Stimulated activated CD4-positive, alpha-beta T cell treated with anti-CD3 and anti-CD28 coated beads, Interleukin-1b, Interleukin-23, amount 100 ng/mL, for 48 hours (primary cell): ENCODE measurements at regions not wholly inside any gene's neighbourhood (a gene's known extent, or its start where the extent isn't known, plus 50 kb on each side); places are given as distances from the start of the nearest gene placed in this dataset.
"Not testable (repeated sequence)": the region's sequence is repeated elsewhere in the genome, so short reads cannot be mapped to it uniquely, and the experiment has no call there.

Source experiments
- DNase-seq: peaks from one replicate; pipeline ENCODE4 v3.0.0-alpha.2; 2020

GRCh38 chr2:221753401-221753800, 181.3 kb upstream of the EPHA4 start:
- DNase-seq, result no peak

GRCh38 chr2:221752781-221753180, 180.7 kb upstream of the EPHA4 start:
- DNase-seq, result no peak

GRCh38 chr2:221750316-221750715, 178.2 kb upstream of the EPHA4 start:
- no peak for DNase-seq

GRCh38 chr2:221747289-221747972, 175.3 kb upstream of the EPHA4 start:
- DNase-seq, result peak; percentile 8

GRCh38 chr2:221741496-221742211, 169.6 kb upstream of the EPHA4 start:
- no peak for DNase-seq

- DNase-seq, result no peak
Observed at GRCh38 chr2:221731432-221732145, 159.5 kb upstream of the EPHA4 start.

GRCh38 chr2:221726894-221727513, 154.9 kb upstream of the EPHA4 start:
- DNase-seq, result no peak

GRCh38 chr2:221724631-221725203, 152.6 kb upstream of the EPHA4 start:
- DNase-seq, result no peak

GRCh38 chr2:221724117-221724516, 152.0 kb upstream of the EPHA4 start:
- not testable (repeated sequence) for DNase-seq

- DNase-seq, result no peak
Observed at GRCh38 chr2:221716426-221717303, 144.6 kb upstream of the EPHA4 start.

- DNase-seq, result no peak
Observed at GRCh38 chr2:221715523-221716247, 143.6 kb upstream of the EPHA4 start.

- no peak for DNase-seq
Observed at GRCh38 chr2:221710744-221711143, 138.6 kb upstream of the EPHA4 start.

GRCh38 chr2:221708902-221709301, 136.8 kb upstream of the EPHA4 start:
- DNase-seq, result no peak

- DNase-seq, result no peak
Observed at GRCh38 chr2:221705185-221705877, 133.2 kb upstream of the EPHA4 start.

- DNase-seq, result no peak
Observed at GRCh38 chr2:221704442-221704841, 132.3 kb upstream of the EPHA4 start.

- DNase-seq, result no peak
Observed at GRCh38 chr2:221693365-221693764, 121.3 kb upstream of the EPHA4 start.

- DNase-seq, result no peak
Observed at GRCh38 chr2:221691571-221691970, 119.5 kb upstream of the EPHA4 start.

GRCh38 chr2:221689140-221689539, 117.0 kb upstream of the EPHA4 start:
- DNase-seq, result no peak

- no peak for DNase-seq
Observed at GRCh38 chr2:221680548-221680947, 108.4 kb upstream of the EPHA4 start.

- no peak for DNase-seq
Observed at GRCh38 chr2:221677688-221678087, 105.6 kb upstream of the EPHA4 start.
